Sigmoid colon (tissue), 6 donors: ENCODE measurements at regions not wholly inside any gene's neighbourhood (a gene's known extent, or its start where the extent isn't known, plus 50 kb on each side); places are given as distances from the start of the nearest gene placed in this dataset.

Experiments
- DNase-seq: peaks from one replicate; pipeline ENCODE4 v3.0.0-alpha.2; 2019
- H3K27ac ChIP-seq, 4 donors: fragments of 200-600 bp; sonication (generic); one replicate each; pipeline ENCODE4 v1.5.1; 2016 to 2019; ENCODE audit warnings: mild to moderate bottlenecking in 1 of 4
- H3K27me3 ChIP-seq, 3 donors: fragments of 200-600 bp; sonication (generic); one replicate each; pipeline ENCODE4 v1.5.1; 2019; ENCODE audit warnings: mild to moderate bottlenecking in 1 of 3
- H3K36me3 ChIP-seq, 4 donors: fragments of 200-600 bp; sonication (generic); one replicate each; pipeline ENCODE4 v1.5.1; 2016 to 2019
- H3K4me1 ChIP-seq, 4 donors: fragments of 200-600 bp; sonication (generic); one replicate each; pipeline ENCODE4 v1.5.1; 2017 to 2019
- H3K4me3 ChIP-seq, 4 donors: fragments of 200-600 bp; sonication (generic); one replicate each; pipeline ENCODE4 v1.5.1; 2017 to 2019; ENCODE audit warnings: mild to moderate bottlenecking in 2 of 4, moderate library complexity in 1 of 4
- H3K9me3 ChIP-seq, 4 donors: fragments of 200-600 bp in 3 of 4; sonication (generic) in 3 of 4; one replicate each; pipeline versions ENCODE4 v1.5.1 to v1.6.1; 2013 to 2019
- EP300 ChIP-seq, 4 donors: sonication (generic); formaldehyde crosslinking; IDR thresholded peaks; one replicate each; pipeline ENCODE4 v1.6.1; 2017; ENCODE audit warnings: antibody characterized with exemption in 4 of 4
- POLR2A ChIP-seq, 2 donors: fragments of 450-650 bp; IDR thresholded peaks; one replicate each; pipeline ENCODE4 v1.6.1; 2016; ENCODE audit warnings: antibody characterized with exemption in 2 of 2, mild to moderate bottlenecking in 2 of 2, moderate library complexity in 2 of 2
- POLR2AphosphoS5 ChIP-seq, 4 donors: sonication (generic); formaldehyde crosslinking; IDR thresholded peaks; one replicate each; pipeline ENCODE4 v1.6.1; 2017; ENCODE audit warnings: antibody characterized with exemption in 4 of 4
- WGBS, 2 donors: extraction: QIAGEN DNeasy Blood & Tissue Kit; methylation state at CpG; one replicate each; pipeline ENCODE4 v1.1.7; 2013; 5-methylcytosine and 5-hydroxymethylcytosine counted together
- intact Hi-C: fragments of 100-400 bp; cut with DNase I; formaldehyde crosslinking; loops from one replicate; pipeline ENCODE4 v1.15.1; 2023
- TF ChIP-seq, protein P1 (sequence below), 4 experiments: fragments of 450-650 bp in 3 of 4; fragments of 200-600 bp in 1 of 4; IDR thresholded peaks; one replicate each; pipeline ENCODE4 v1.5.1; 2016 to 2019; ENCODE audit warnings: antibody characterized with exemption in 4 of 4, mild to moderate bottlenecking in 3 of 4, moderate library complexity in 2 of 4
- donor health status: healthy with polysubstance abuse.
- donor health status: healthy.

GRCh38 chr3:46123646-46124045 is 84.5 kb downstream of the CCR1 start:
- Histone ChIP-seq H3K4me1 (no peaks in the 10 kb centered on the region), H3K36me3 (no peaks in the 10 kb centered on the region), H3K27ac (peak overlapping the region; percentile 15 to 53 (median 42)), H3K4me3 (no peak overlapping the region), H3K27me3 (no peaks in the 10 kb centered on the region), H3K9me3 (no peaks in the 10 kb centered on the region)
- intact Hi-C loops, result no loop called here
- no peak for DNase-seq
- WGBS, 2 donors, result 96 to 98% methylated on average over 3 of the region's 3 CpGs
- TF ChIP-seq EP300 (IDR thresholded peaks at IDR 0.05) (no peak), POLR2AphosphoS5 (IDR thresholded peaks at IDR 0.05) (no peak), POLR2A (IDR thresholded peaks at IDR 0.05) (no peak)
- TF ChIP-seq, protein P1, sequence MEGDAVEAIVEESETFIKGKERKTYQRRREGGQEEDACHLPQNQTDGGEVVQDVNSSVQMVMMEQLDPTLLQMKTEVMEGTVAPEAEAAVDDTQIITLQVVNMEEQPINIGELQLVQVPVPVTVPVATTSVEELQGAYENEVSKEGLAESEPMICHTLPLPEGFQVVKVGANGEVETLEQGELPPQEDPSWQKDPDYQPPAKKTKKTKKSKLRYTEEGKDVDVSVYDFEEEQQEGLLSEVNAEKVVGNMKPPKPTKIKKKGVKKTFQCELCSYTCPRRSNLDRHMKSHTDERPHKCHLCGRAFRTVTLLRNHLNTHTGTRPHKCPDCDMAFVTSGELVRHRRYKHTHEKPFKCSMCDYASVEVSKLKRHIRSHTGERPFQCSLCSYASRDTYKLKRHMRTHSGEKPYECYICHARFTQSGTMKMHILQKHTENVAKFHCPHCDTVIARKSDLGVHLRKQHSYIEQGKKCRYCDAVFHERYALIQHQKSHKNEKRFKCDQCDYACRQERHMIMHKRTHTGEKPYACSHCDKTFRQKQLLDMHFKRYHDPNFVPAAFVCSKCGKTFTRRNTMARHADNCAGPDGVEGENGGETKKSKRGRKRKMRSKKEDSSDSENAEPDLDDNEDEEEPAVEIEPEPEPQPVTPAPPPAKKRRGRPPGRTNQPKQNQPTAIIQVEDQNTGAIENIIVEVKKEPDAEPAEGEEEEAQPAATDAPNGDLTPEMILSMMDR (IDR thresholded peaks at IDR 0.05), result no peak

- no peak for DNase-seq
- WGBS, 2 donors, result 80% methylated on average over 2 of the region's 2 CpGs
- Histone ChIP-seq H3K4me1 (no peaks in the 10 kb centered on the region), H3K4me3 (no peak overlapping the region), H3K36me3 (no peaks in the 10 kb centered on the region), H3K27me3 (no peaks in the 10 kb centered on the region), H3K27ac (no peak overlapping the region), H3K9me3 (no peaks in the 10 kb centered on the region)
- no peak for TF ChIP-seq POLR2AphosphoS5 (IDR thresholded peaks at IDR 0.05)
- TF ChIP-seq POLR2A (IDR thresholded peaks at IDR 0.05), result no peak
- TF ChIP-seq, protein P1 (IDR thresholded peaks at IDR 0.05), result no peak
- no peak for TF ChIP-seq EP300 (IDR thresholded peaks at IDR 0.05)
- intact Hi-C loops, result no loop called here
Observed at GRCh38 chr3:46122091-46122490, 86.0 kb downstream of the CCR1 start.

DNA sequence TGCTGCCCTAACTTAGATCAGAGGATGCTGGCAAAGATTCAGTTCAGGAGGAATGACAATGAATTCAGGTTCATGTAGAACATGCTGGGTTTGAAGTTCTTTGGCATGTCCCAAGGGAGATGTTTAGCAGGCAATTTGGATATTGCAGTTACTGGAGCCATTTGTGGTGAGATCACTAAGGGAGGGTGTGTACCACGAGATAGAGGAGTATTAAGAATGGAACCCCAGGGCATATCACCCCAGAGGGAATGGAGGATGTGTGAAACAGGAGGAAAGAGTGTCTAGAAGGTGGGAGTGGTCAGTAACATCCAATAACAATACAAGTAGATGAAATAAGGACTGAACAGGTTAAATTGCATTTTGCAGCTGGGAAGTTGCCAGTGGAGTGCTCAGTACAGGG is 87.1 kb downstream of the CCR1 start:
- WGBS, 2 donors, result 24 to 74% methylated on average over 1 of the region's 1 CpG
- H3K27me3 ChIP-seq, result no peaks in the 10 kb centered on the region
- H3K4me3 ChIP-seq, result no peak overlapping the region
- no peaks in the 10 kb centered on the region for H3K4me1 ChIP-seq
- DNase-seq, result no peak
- TF ChIP-seq, protein P1 (IDR thresholded peaks at IDR 0.05), result no peak
- TF ChIP-seq POLR2AphosphoS5 (IDR thresholded peaks at IDR 0.05) (no peak), POLR2A (IDR thresholded peaks at IDR 0.05) (no peak), EP300 (IDR thresholded peaks at IDR 0.05) (no peak)
- H3K9me3 ChIP-seq, result no peaks in the 10 kb centered on the region
- H3K27ac ChIP-seq, result no peak overlapping the region
- intact Hi-C loops, result no loop called here
- no peaks in the 10 kb centered on the region for H3K36me3 ChIP-seq

DNA sequence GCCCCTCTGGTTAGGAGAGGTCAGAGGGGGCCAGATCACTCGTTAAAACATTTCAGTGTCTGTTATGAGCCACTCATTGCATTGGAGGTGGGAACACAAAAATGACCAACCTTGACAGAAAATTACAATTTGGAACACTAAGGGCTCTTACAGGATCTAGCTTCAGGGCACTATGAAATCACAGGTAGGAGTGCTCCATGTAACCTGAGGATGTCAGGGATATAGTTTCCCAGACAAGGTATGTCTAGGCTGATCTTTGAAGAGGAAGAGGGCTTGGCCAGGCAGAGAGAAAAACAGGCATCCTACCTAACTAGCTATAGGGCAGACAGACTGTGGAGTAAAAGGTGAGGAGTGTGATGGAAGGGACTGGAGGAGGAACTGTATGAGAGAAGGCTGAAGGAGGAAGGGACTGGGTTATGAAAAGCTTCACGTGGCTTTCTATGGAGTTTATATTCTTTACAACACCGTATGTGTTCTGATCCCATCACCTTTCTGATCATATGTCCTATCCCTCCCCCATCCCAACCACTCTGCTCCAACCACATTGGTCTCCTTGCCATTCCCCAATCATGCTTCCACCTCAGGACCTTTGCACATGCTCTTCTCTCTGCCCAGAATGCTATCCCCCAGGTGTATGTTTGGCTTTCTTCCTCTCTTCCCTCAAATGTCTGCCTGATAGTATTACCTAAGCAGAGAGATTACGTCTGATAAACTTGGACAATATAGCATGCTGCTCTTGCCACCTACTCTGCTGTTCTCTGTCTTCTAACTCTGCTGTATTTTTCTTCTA is 88.2 kb downstream of the CCR1 start:
- no peaks in the 10 kb centered on the region for H3K27me3 ChIP-seq
- no peak overlapping the region for H3K4me3 ChIP-seq
- no peak overlapping the region for H3K27ac ChIP-seq
- DNase-seq, result no peak
- H3K4me1 ChIP-seq, result no peaks in the 10 kb centered on the region
- TF ChIP-seq, protein P1 (IDR thresholded peaks at IDR 0.05), result no peak
- TF ChIP-seq POLR2A (IDR thresholded peaks at IDR 0.05) (no peak), EP300 (IDR thresholded peaks at IDR 0.05) (no peak), POLR2AphosphoS5 (IDR thresholded peaks at IDR 0.05) (no peak)
- H3K36me3 ChIP-seq, result no peaks in the 10 kb centered on the region
- WGBS, 2 donors, result 82 to 84% methylated on average over 4 of the region's 4 CpGs
- H3K9me3 ChIP-seq, result no peaks in the 10 kb centered on the region
- intact Hi-C loops, result no loop called here

DNA sequence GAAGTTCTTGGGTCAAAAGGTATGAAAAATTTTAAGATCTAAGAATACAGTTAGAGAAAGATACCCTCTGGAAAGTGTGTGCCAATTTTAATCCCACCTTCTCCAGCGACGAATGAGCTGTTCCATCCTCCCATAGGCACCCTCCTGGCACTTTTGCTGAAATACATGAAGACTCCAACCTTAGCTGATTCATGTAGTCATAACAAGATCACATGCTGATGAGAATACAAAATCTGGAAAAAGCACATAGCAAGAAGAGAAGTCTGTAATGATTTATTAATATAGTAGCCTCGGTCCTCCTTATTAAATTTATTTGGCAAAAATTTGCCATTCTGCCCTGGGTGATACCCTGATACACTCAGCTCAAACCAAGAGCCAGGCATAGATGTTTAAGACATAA is 88.9 kb downstream of the CCR1 start:
- WGBS, 2 donors, result 76 to 93% methylated on average over 3 of the region's 3 CpGs
- TF ChIP-seq POLR2AphosphoS5 (IDR thresholded peaks at IDR 0.05) (no peak), EP300 (IDR thresholded peaks at IDR 0.05) (no peak), POLR2A (IDR thresholded peaks at IDR 0.05) (no peak)
- TF ChIP-seq, protein P1 (IDR thresholded peaks at IDR 0.05), result no peak
- Histone ChIP-seq H3K4me1 (no peaks in the 10 kb centered on the region), H3K27ac (no peak overlapping the region), H3K4me3 (no peak overlapping the region), H3K27me3 (no peaks in the 10 kb centered on the region), H3K9me3 (no peaks in the 10 kb centered on the region), H3K36me3 (no peaks in the 10 kb centered on the region)
- DNase-seq, result no peak
- intact Hi-C loops, result no loop called here
